ENCODE measurements at regions not wholly inside any gene's neighbourhood (a gene's known extent, or its start where the extent isn't known, plus 50 kb on each side); places are given as distances from the start of the nearest gene placed in this dataset.
"Not testable (repeated sequence)": the region's sequence is repeated elsewhere in the genome, so short reads cannot be mapped to it uniquely, and the experiment has no call there.

- TF ChIP-seq, protein P1, sequence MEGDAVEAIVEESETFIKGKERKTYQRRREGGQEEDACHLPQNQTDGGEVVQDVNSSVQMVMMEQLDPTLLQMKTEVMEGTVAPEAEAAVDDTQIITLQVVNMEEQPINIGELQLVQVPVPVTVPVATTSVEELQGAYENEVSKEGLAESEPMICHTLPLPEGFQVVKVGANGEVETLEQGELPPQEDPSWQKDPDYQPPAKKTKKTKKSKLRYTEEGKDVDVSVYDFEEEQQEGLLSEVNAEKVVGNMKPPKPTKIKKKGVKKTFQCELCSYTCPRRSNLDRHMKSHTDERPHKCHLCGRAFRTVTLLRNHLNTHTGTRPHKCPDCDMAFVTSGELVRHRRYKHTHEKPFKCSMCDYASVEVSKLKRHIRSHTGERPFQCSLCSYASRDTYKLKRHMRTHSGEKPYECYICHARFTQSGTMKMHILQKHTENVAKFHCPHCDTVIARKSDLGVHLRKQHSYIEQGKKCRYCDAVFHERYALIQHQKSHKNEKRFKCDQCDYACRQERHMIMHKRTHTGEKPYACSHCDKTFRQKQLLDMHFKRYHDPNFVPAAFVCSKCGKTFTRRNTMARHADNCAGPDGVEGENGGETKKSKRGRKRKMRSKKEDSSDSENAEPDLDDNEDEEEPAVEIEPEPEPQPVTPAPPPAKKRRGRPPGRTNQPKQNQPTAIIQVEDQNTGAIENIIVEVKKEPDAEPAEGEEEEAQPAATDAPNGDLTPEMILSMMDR (IDR thresholded peaks at IDR 0.05) = no peak
- no peak overlapping the region for H3K27ac Mint-ChIP-seq (ENCODE audit: unreplicated experiment)
- H3K4me3 Mint-ChIP-seq (ENCODE audit: unreplicated experiment) = no peak overlapping the region
- no peak for DNase-seq (ENCODE audit: low spot score)
- H3K4me1 Mint-ChIP-seq (ENCODE audit: low read depth) = no peaks in the 10 kb centered on the region
- no peaks in the 10 kb centered on the region for H3K36me3 Mint-ChIP-seq (ENCODE audit: low read depth)
- peaks cover 3% of the 10 kb centered on the region for H3K9me3 Mint-ChIP-seq (ENCODE audit: low read depth)
- H3K27me3 Mint-ChIP-seq (ENCODE audit: low read depth) = peaks cover 5% of the 10 kb centered on the region
These were observed 838.3 kb upstream of the ATXN7L3B start for GRCh38 chr12:73699318-73699717.

DNA sequence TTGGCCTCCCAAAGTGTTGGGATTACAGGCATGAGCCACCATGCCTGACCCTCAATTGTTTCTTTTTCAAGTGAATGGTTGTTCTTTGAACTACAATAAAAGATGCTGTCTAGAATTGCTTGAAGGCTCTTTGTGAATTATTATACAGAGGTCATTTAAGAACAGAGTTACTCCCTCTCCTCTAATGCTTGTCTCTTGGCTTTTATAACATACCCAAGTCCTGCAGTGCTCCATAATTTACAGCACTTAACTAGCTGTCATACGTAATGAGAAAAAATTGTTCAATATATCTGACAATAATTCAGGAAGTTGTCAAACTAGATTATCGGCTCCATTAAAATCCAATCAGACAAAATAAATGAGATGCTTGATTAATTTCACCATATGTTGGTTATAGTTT, 823.0 kb upstream of the ATXN7L3B start:
- no peak overlapping the region for H3K4me3 Mint-ChIP-seq (ENCODE audit: unreplicated experiment)
- no peak overlapping the region for H3K27ac Mint-ChIP-seq (ENCODE audit: unreplicated experiment)
- no peak for DNase-seq (ENCODE audit: low spot score)
- TF ChIP-seq, protein P1 (IDR thresholded peaks at IDR 0.05) = no peak
- H3K36me3 Mint-ChIP-seq (ENCODE audit: low read depth) = no peaks in the 10 kb centered on the region
- H3K27me3 Mint-ChIP-seq (ENCODE audit: low read depth) = no peaks in the 10 kb centered on the region
- H3K9me3 Mint-ChIP-seq (ENCODE audit: low read depth) = no peaks in the 10 kb centered on the region
- no peaks in the 10 kb centered on the region for H3K4me1 Mint-ChIP-seq (ENCODE audit: low read depth)

GRCh38 chr12:73716143-73716542, 821.5 kb upstream of the ATXN7L3B start:
- not testable (repeated sequence) for H3K27me3 Mint-ChIP-seq (ENCODE audit: low read depth); DNase-seq (ENCODE audit: low spot score); H3K4me1 Mint-ChIP-seq (ENCODE audit: low read depth); H3K9me3 Mint-ChIP-seq (ENCODE audit: low read depth); H3K36me3 Mint-ChIP-seq (ENCODE audit: low read depth); H3K4me3 Mint-ChIP-seq (ENCODE audit: unreplicated experiment); H3K27ac Mint-ChIP-seq (ENCODE audit: unreplicated experiment)

DNA sequence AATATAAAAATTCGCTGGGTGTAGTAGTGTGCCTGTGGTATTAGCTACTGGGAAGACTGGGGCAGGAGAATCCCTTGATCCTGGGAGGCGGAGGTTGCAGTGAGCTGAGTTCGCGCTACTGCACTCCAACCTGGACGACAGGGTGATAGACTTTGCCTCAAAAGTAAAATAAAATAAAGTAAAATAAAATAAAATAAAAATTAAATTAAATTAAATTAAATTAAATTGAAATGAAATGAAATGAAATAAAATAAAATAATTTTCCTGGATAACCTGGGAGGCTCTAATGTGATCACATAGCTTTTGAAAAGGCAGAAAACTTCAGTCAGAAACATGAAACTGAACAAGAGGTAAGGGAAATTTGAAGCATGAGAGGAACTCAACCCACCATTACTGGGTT, 818.4 kb upstream of the ATXN7L3B start:
- no peaks in the 10 kb centered on the region for H3K27me3 Mint-ChIP-seq (ENCODE audit: low read depth)

DNA sequence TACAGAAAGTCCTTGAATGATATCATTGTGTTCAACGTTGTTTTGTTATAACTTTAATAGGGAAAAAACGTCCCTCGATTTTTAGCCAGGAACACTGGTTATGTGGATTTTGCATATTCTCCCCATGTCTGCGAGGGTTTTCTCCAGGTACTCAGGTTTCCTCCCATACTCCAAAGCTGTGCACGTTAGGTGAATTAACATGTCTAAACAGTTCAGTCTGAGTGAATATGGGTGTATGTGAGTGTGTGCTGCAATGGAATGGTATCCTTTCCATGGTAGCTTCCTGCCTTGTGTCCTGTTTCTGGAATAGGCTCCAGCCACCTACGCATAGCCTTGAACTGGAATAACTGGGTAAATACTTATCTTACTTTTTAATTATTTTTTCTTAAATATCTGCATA, 810.8 kb upstream of the ATXN7L3B start:
- DNase-seq (ENCODE audit: low spot score) = no peak
- H3K9me3 Mint-ChIP-seq (ENCODE audit: low read depth) = peaks cover 2% of the 10 kb centered on the region
- no peak overlapping the region for H3K4me3 Mint-ChIP-seq (ENCODE audit: unreplicated experiment)
- H3K27ac Mint-ChIP-seq (ENCODE audit: unreplicated experiment) = no peak overlapping the region
- no peaks in the 10 kb centered on the region for H3K4me1 Mint-ChIP-seq (ENCODE audit: low read depth)
- no peaks in the 10 kb centered on the region for H3K27me3 Mint-ChIP-seq (ENCODE audit: low read depth)
- TF ChIP-seq, protein P1 (IDR thresholded peaks at IDR 0.05) = no peak
- H3K36me3 Mint-ChIP-seq (ENCODE audit: low read depth) = no peaks in the 10 kb centered on the region

More for the DNA sequence above, 818.4 kb upstream of the ATXN7L3B start:
- TF ChIP-seq, protein P1 (IDR thresholded peaks at IDR 0.05) = no peak
- Mint-ChIP-seq H3K4me1 (ENCODE audit: low read depth) (no peaks in the 10 kb centered on the region), H3K27ac (ENCODE audit: unreplicated experiment) (no peak overlapping the region), H3K36me3 (ENCODE audit: low read depth) (no peaks in the 10 kb centered on the region), H3K4me3 (ENCODE audit: unreplicated experiment) (no peak overlapping the region), H3K9me3 (ENCODE audit: low read depth) (peaks cover 2% of the 10 kb centered on the region)
- no peak for DNase-seq (ENCODE audit: low spot score)

DNA sequence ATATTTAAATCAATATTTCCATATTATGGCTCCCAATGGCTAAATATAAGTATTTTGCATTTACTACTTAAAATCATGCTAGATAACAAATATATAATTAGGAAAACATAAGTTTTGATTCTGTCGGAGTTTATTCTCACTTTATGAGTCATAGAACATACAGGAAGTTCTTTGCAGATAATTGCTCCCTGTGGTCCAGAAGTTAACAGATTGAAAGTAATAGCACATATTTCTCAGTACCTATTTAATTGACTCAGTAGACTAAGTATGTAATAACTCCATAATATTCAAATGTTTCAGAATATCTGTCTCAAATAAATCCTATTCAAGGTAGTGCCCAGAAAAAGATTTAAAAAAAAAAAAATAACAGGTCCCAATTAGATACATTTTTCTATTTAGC, 806.0 kb upstream of the ATXN7L3B start:
- Mint-ChIP-seq H3K27ac (ENCODE audit: unreplicated experiment) (no peak overlapping the region), H3K4me1 (ENCODE audit: low read depth) (no peaks in the 10 kb centered on the region), H3K36me3 (ENCODE audit: low read depth) (no peaks in the 10 kb centered on the region), H3K9me3 (ENCODE audit: low read depth) (no peaks in the 10 kb centered on the region), H3K27me3 (ENCODE audit: low read depth) (no peaks in the 10 kb centered on the region), H3K4me3 (ENCODE audit: unreplicated experiment) (no peak overlapping the region)
- DNase-seq (ENCODE audit: low spot score) = no peak
- TF ChIP-seq, protein P1 (IDR thresholded peaks at IDR 0.05) = no peak

Data from chondrocyte (in vitro differentiated cells).